ENCODE measurements at regions not wholly inside any gene's neighbourhood (a gene's known extent, or its start where the extent isn't known, plus 50 kb on each side); places are given as distances from the start of the nearest gene placed in this dataset.

DNA sequence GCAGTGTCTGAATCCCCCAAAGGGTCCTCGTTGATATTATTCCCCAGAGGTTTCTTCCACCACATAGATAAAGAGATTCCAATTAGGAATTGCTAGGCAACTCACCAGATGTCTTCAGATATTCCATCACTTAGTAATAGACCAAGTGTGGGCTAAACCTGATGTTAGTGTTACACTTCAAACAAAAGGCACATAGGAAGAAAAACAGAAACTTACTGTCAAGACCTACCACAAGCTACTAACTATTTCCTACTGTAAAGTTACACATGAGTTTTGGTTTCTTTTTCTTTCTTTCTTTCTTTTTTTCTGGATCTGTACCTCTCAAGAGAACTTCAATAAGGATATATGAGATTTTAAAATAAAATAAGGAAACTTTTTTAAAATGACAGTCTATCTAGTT, 879.1 kb upstream of the NEGR1 start:
- Mint-ChIP-seq H3K9me3 (peaks cover 7 to 28% (median 14%) of the 10 kb centered on the region in 6 donors), H3K27ac (no peak overlapping the region), H3K4me3 (no peak overlapping the region), H3K27me3 (ENCODE audit: low read depth in 3 of 3) (peaks cover 0 to 2% (median 0%) of the 10 kb centered on the region in 3 donors), H3K4me1 (no peaks in the 10 kb centered on the region), H3K36me3 (no peaks in the 10 kb centered on the region)
- no peak for DNase-seq

DNA sequence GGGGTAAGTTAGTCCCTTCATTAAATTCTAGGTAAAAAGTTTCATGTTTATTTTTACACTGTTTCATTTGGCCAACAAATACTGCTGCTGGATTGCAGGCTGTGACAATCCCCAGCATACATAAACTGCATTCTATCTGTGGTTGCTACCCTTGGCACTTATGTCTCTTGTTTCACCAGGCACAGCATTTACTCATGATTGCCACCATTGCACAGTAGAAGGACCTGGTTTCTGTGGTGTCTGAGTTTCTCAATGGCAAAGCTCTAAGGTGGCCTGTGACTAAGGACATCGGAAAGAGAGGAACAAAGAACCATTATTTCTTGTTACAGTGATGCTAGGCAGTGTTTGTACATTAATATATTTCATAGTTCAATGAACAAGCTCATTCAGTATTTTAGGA, 878.4 kb upstream of the NEGR1 start:
- H3K36me3 Mint-ChIP-seq = no peaks in the 10 kb centered on the region
- peaks cover 7 to 28% (median 17%) of the 10 kb centered on the region in 6 donors for H3K9me3 Mint-ChIP-seq
- H3K4me1 Mint-ChIP-seq = no peaks in the 10 kb centered on the region
- H3K27me3 Mint-ChIP-seq (ENCODE audit: low read depth in 3 of 3) = peaks cover 0 to 2% (median 0%) of the 10 kb centered on the region in 3 donors
- no peak for DNase-seq
- H3K4me3 Mint-ChIP-seq = no peak overlapping the region
- no peak overlapping the region for H3K27ac Mint-ChIP-seq

GRCh38 chr1:73144311-73144710, 862.0 kb upstream of the NEGR1 start:
- Mint-ChIP-seq H3K27me3 (ENCODE audit: low read depth in 3 of 3) (peaks cover 0 to 2% (median under 1%) of the 10 kb centered on the region in 3 donors), H3K36me3 (no peaks in the 10 kb centered on the region), H3K27ac (no peak overlapping the region), H3K4me1 (no peaks in the 10 kb centered on the region), H3K4me3 (no peak overlapping the region), H3K9me3 (peaks cover 7 to 49% (median 22%) of the 10 kb centered on the region in 6 donors)
- no peak for DNase-seq

DNA sequence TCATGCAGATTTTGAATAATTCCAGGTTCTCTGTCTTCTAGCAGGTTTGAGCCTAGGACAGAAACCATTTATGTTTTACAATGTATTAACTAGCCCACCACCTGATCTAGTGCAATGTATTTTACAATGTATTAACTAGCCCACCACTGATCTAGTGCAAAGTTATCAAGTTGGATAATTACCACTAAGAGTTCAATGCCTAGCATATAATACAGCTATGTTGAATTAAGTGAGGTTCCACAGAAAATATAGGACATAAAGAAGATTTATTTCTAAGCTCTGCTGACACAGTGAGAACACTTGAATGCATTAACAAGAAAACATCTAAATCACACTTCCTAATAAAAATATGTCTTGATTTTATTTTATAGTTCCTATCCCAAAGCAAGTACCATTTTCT, 854.6 kb upstream of the NEGR1 start:
- no peak for DNase-seq
- H3K4me3 Mint-ChIP-seq = no peak overlapping the region
- no peaks in the 10 kb centered on the region for H3K36me3 Mint-ChIP-seq
- H3K27me3 Mint-ChIP-seq (ENCODE audit: low read depth in 3 of 3) = peaks cover 0 to 2% (median 0%) of the 10 kb centered on the region in 3 donors
- no peak overlapping the region for H3K27ac Mint-ChIP-seq
- no peaks in the 10 kb centered on the region for H3K4me1 Mint-ChIP-seq
- H3K9me3 Mint-ChIP-seq = peaks cover 7 to 35% (median 27%) of the 10 kb centered on the region in 6 donors

DNA sequence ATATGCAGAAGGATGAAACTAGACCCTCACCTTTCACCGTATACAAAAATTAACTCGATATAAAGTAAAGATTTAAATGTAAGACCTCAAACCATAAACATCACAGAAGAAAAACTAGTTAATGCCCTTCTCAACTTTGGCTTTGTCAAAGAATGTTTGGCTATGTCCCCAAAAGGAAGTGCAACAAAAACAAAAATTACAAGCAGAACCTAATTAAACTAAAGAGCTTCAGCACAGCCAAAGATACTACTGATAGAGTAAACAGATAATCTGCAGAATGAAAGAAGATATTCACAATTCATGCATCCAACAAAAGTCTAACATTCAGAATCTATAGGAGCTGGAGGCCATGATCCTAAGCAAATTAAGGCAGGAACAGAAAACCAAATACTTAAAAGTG, 824.6 kb upstream of the NEGR1 start:
- Mint-ChIP-seq H3K36me3 (no peaks in the 10 kb centered on the region), H3K27me3 (ENCODE audit: low read depth in 3 of 3) (no peaks in the 10 kb centered on the region), H3K4me1 (no peaks in the 10 kb centered on the region), H3K9me3 (peaks cover 11 to 35% (median 22%) of the 10 kb centered on the region in 6 donors), H3K27ac (no peak overlapping the region), H3K4me3 (no peak overlapping the region)
- DNase-seq = no peak

DNA sequence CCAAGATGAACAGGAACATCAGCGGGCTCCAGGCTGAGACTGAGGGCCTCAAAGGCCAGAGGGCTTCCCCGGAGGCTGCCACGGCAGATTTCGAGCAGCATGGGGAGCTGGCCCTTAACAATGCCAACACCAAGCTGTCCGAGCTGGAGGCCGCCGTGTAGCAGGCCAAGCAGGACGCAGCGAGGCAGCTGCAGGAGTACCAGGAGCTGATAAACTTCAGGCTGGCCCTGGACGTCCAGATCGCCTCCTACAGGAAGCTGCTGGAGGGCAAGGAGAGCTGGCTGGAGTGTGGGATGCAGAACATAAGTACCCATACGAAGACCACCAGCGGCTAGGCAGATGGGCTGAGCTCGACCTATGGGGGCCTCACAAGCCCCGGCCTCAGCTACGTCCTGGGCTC, 823.4 kb upstream of the NEGR1 start:
- H3K4me1 Mint-ChIP-seq = no peaks in the 10 kb centered on the region
- H3K27me3 Mint-ChIP-seq (ENCODE audit: low read depth in 3 of 3) = no peaks in the 10 kb centered on the region
- DNase-seq = no peak
- H3K27ac Mint-ChIP-seq = no peak overlapping the region
- peaks cover 13 to 38% (median 23%) of the 10 kb centered on the region in 6 donors for H3K9me3 Mint-ChIP-seq
- no peaks in the 10 kb centered on the region for H3K36me3 Mint-ChIP-seq
- H3K4me3 Mint-ChIP-seq = no peak overlapping the region

GRCh38 chr1:73104749-73105148, 822.4 kb upstream of the NEGR1 start:
- no peak overlapping the region for H3K4me3 Mint-ChIP-seq
- no peaks in the 10 kb centered on the region for H3K4me1 Mint-ChIP-seq
- peaks cover 13 to 48% (median 29%) of the 10 kb centered on the region in 6 donors for H3K9me3 Mint-ChIP-seq
- H3K27me3 Mint-ChIP-seq (ENCODE audit: low read depth in 3 of 3) = no peaks in the 10 kb centered on the region
- H3K36me3 Mint-ChIP-seq = no peaks in the 10 kb centered on the region
- no peak for DNase-seq
- H3K27ac Mint-ChIP-seq = no peak overlapping the region

- peaks cover 10 to 57% (median 30%) of the 10 kb centered on the region in 6 donors for H3K9me3 Mint-ChIP-seq
- H3K27ac Mint-ChIP-seq = no peak overlapping the region
- no peak for DNase-seq
- H3K27me3 Mint-ChIP-seq (ENCODE audit: low read depth in 3 of 3) = peaks cover 0 to 2% (median 0%) of the 10 kb centered on the region in 3 donors
- H3K36me3 Mint-ChIP-seq = no peaks in the 10 kb centered on the region
- no peak overlapping the region for H3K4me3 Mint-ChIP-seq
- H3K4me1 Mint-ChIP-seq = no peaks in the 10 kb centered on the region
These were observed 817.9 kb upstream of the NEGR1 start for GRCh38 chr1:73100216-73100615.

DNA sequence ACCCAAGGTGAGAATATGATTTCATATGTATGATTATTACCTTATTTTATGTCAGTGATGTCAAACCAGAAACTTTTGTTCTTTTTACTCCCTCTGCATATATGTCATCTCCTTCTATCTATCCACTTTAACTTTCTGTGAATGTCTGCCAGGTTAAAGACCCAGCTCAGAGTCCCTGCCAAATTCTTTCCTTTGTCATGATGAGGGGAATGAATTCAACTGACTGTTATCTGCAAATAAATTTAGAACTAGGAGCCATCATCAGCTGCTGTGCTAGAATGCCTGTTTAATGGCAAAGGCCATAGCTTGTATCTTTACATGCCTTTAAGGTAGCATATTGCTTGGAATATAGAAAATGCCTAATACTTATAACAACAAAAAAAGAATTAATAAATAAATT, 815.6 kb upstream of the NEGR1 start:
- Mint-ChIP-seq H3K4me3 (no peak overlapping the region), H3K27me3 (ENCODE audit: low read depth in 3 of 3) (peaks cover 0 to 2% (median 0%) of the 10 kb centered on the region in 3 donors), H3K36me3 (no peaks in the 10 kb centered on the region), H3K9me3 (peaks cover 12 to 45% (median 22%) of the 10 kb centered on the region in 6 donors), H3K4me1 (no peaks in the 10 kb centered on the region), H3K27ac (no peak overlapping the region)
- DNase-seq = no peak

- no peaks in the 10 kb centered on the region for H3K4me1 Mint-ChIP-seq
- peaks cover 9 to 47% (median 22%) of the 10 kb centered on the region in 6 donors for H3K9me3 Mint-ChIP-seq
- H3K4me3 Mint-ChIP-seq = no peak overlapping the region
- no peak for DNase-seq
- peaks cover 0 to 3% (median 0%) of the 10 kb centered on the region in 3 donors for H3K27me3 Mint-ChIP-seq (ENCODE audit: low read depth in 3 of 3)
- H3K36me3 Mint-ChIP-seq = no peaks in the 10 kb centered on the region
- H3K27ac Mint-ChIP-seq = no peak overlapping the region
These were observed 814.5 kb upstream of the NEGR1 start for GRCh38 chr1:73096841-73097240.

- peaks cover 0 to 4% (median 0%) of the 10 kb centered on the region in 3 donors for H3K36me3 Mint-ChIP-seq
- no peaks in the 10 kb centered on the region for H3K4me1 Mint-ChIP-seq
- peaks cover 8 to 54% (median 29%) of the 10 kb centered on the region in 6 donors for H3K9me3 Mint-ChIP-seq
- H3K4me3 Mint-ChIP-seq = no peak overlapping the region
- no peak for DNase-seq
- H3K27ac Mint-ChIP-seq = no peak overlapping the region
- peaks cover 0 to 3% (median 0%) of the 10 kb centered on the region in 3 donors for H3K27me3 Mint-ChIP-seq (ENCODE audit: low read depth in 3 of 3)
These were observed 810.0 kb upstream of the NEGR1 start for GRCh38 chr1:73092383-73092782.

DNA sequence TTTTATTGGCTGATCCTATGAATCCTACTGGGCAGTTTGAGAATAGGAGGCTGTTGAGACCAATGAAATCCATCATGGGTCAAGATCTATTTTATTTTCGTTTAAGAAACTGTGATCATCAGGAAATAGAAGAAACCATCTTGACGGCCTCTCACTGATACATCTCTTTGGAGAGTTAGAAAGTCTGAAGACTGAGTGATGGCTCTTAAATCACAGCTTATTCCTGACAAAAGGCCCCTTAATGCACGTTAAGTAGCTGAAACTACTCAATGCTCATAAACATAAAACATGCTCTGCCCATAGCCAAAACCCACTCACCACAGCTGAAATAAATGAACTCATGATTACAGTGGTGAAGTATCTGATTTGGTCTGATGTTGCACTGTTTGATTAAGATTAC, 784.5 kb upstream of the NEGR1 start:
- H3K4me3 Mint-ChIP-seq = no peak overlapping the region
- peaks cover 3 to 43% (median 13%) of the 10 kb centered on the region in 6 donors for H3K9me3 Mint-ChIP-seq
- H3K4me1 Mint-ChIP-seq = no peaks in the 10 kb centered on the region
- no peak for DNase-seq
- H3K36me3 Mint-ChIP-seq = no peaks in the 10 kb centered on the region
- no peak overlapping the region for H3K27ac Mint-ChIP-seq
- H3K27me3 Mint-ChIP-seq (ENCODE audit: low read depth in 3 of 3) = no peaks in the 10 kb centered on the region

DNA sequence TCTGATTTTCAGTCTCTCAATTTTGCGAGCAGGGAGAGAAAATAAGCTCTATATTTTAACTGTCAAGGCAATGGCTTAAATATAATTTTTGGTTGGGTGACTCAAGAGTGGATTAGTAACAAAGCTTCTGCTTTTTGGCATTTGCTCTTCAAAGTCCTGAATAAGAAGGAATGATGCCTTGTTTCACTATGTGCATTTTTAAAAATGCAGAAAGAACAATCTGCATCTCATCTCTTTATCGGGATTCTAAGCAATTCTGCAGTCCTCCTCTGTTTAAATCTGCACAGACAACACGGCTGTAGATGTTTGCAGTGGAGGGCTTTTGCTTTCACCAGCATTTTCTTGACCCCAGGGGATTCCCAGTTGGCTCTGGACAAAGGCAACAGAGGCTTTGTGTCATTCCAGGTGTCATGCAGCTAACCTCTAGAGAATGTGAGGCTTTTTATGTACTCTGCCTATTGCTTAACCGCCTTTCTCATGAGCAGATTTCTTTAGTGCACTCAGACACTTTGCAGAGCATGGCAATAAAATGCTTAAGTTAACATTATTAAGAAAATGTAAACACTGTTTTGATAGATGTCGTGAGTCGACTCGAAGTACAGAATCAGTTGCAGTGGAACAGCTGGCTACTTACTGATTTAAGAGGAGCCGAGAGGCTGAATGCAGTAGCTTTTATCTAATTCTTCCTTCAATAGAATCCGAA, 783.2 kb upstream of the NEGR1 start:
- no peak overlapping the region for H3K4me3 Mint-ChIP-seq
- H3K4me1 Mint-ChIP-seq = no peaks in the 10 kb centered on the region
- no peak overlapping the region for H3K27ac Mint-ChIP-seq
- H3K9me3 Mint-ChIP-seq = peaks cover 3 to 45% (median 15%) of the 10 kb centered on the region in 6 donors
- H3K27me3 Mint-ChIP-seq (ENCODE audit: low read depth in 3 of 3) = no peaks in the 10 kb centered on the region
- DNase-seq = no peak
- no peaks in the 10 kb centered on the region for H3K36me3 Mint-ChIP-seq

- Mint-ChIP-seq H3K4me3 (no peak overlapping the region), H3K36me3 (no peaks in the 10 kb centered on the region), H3K27me3 (ENCODE audit: low read depth in 3 of 3) (no peaks in the 10 kb centered on the region), H3K27ac (no peak overlapping the region), H3K9me3 (peaks cover 5 to 46% (median 15%) of the 10 kb centered on the region in 6 donors), H3K4me1 (no peaks in the 10 kb centered on the region)
- DNase-seq = no peak
These were observed 774.5 kb upstream of the NEGR1 start for GRCh38 chr1:73056826-73057225.

Data from immature natural killer cell (primary cell).